ENCODE measurements at regions not wholly inside any gene's neighbourhood (a gene's known extent, or its start where the extent isn't known, plus 50 kb on each side); places are given as distances from the start of the nearest gene placed in this dataset.

GRCh38 chr18:1306641-1307040, 402.0 kb downstream of the ADCYAP1 start:
- no peak for TF ChIP-seq POLR2AphosphoS5 (IDR thresholded peaks at IDR 0.05; ENCODE audit: low read depth, low read length)
- no peak for TF ChIP-seq POLR2A (IDR thresholded peaks at IDR 0.05; ENCODE audit: low read depth, low read length)
- no peak for TF ChIP-seq SPI1 (IDR thresholded peaks at IDR 0.05; ENCODE audit: low read depth, low read length)
- TF ChIP-seq TAF1 (IDR thresholded peaks at IDR 0.05; ENCODE audit: low read depth, low read length): no peak
- no peak for TF ChIP-seq PAX5 (IDR thresholded peaks at IDR 0.05; ENCODE audit: insufficient read depth, low read length, severe bottlenecking)

Measured in GM12891 (cell line).